Keratinocyte (primary cell): ENCODE measurements at regions not wholly inside any gene's neighbourhood (a gene's known extent, or its start where the extent isn't known, plus 50 kb on each side); places are given as distances from the start of the nearest gene placed in this dataset.

Experiments used
- DNase-seq: peaks from one replicate; pipeline ENCODE4 v3.0.0-alpha.2; 2011; ENCODE audit warnings: low read depth, missing footprints, low spot score
- FAIRE-seq: peaks from 2 replicates; lab custom pipeline; 2011; peaks lifted over from hg19 to GRCh38; lab: Jason Lieb, UNC
- H2AFZ ChIP-seq: 2 replicates; pipeline ENCODE4 v1.6.0; 2012; ENCODE audit warnings: low read length, control low read depth, inconsistent platforms; ENCODE audit not compliant: control insufficient read depth
- H3K27ac ChIP-seq: 2 replicates; pipeline ENCODE4 v1.5.1; 2011; ENCODE audit warnings: low read length; ENCODE audit not compliant: control insufficient read depth, insufficient read depth
- H3K27me3 ChIP-seq: 3 replicates; pipeline ENCODE4 v1.6.0; 2011; ENCODE audit warnings: low read length; ENCODE audit not compliant: control insufficient read depth, insufficient read depth; ENCODE audit errors: extremely low read depth
- H3K36me3 ChIP-seq, 2 experiments: 2 replicates in 1 of 2; 3 replicates in 1 of 2; pipeline ENCODE4 v1.5.1; 2011; ENCODE audit warnings: low read length in 2 of 2, mild to moderate bottlenecking in 1 of 2; ENCODE audit not compliant: control insufficient read depth in 2 of 2, insufficient read depth in 2 of 2; ENCODE audit errors: extremely low read depth in 1 of 2
- H3K4me1 ChIP-seq: 3 replicates; pipeline ENCODE4 v1.5.1; 2011; ENCODE audit warnings: low read length; ENCODE audit not compliant: control insufficient read depth, insufficient read depth; ENCODE audit errors: extremely low read depth
- H3K4me2 ChIP-seq: 3 replicates; pipeline ENCODE4 v1.6.0; 2011; ENCODE audit warnings: low read depth, low read length; ENCODE audit not compliant: control insufficient read depth, insufficient read depth; ENCODE audit errors: extremely low read depth
- H3K4me3 ChIP-seq, 3 experiments: fragments of 200-600 bp in 1 of 3; sonication (generic) in 1 of 3; 2 replicates in 2 of 3; 3 replicates in 1 of 3; pipeline ENCODE4 v1.5.1; 2011 to 2016; ENCODE audit warnings: low read length in 3 of 3, mild to moderate bottlenecking in 3 of 3, control low read depth in 2 of 3, inconsistent platforms in 1 of 3, low read depth in 1 of 3, mixed read lengths in 1 of 3, mixed run types in 1 of 3, moderate library complexity in 1 of 3; ENCODE audit not compliant: control insufficient read depth in 2 of 3, insufficient read depth in 2 of 3; ENCODE audit errors: extremely low read depth in 1 of 3
- H3K79me2 ChIP-seq: 2 replicates; pipeline ENCODE4 v1.6.0; 2012; ENCODE audit warnings: low read length; ENCODE audit not compliant: control insufficient read depth, insufficient read depth
- H3K9ac ChIP-seq: 3 replicates; pipeline ENCODE4 v1.6.0; 2011; ENCODE audit warnings: low read length; ENCODE audit not compliant: control insufficient read depth, insufficient read depth; ENCODE audit errors: extremely low read depth
- H3K9me1 ChIP-seq: 3 replicates; pipeline ENCODE4 v1.6.0; 2011; ENCODE audit warnings: low read length; ENCODE audit not compliant: control insufficient read depth, insufficient read depth; ENCODE audit errors: extremely low read depth
- H3K9me3 ChIP-seq: 2 replicates; pipeline ENCODE4 v1.5.1; 2012; ENCODE audit warnings: low read depth, low read length; ENCODE audit not compliant: control insufficient read depth
- H4K20me1 ChIP-seq: 3 replicates; pipeline ENCODE4 v1.6.0; 2011; ENCODE audit warnings: low read length; ENCODE audit not compliant: control insufficient read depth, insufficient read depth; ENCODE audit errors: extremely low read depth
- CTCF ChIP-seq, 3 experiments: IDR thresholded peaks in 1 of 3; conservative IDR thresholded peaks in 1 of 3; optimal IDR thresholded peaks in 1 of 3; 2 replicates in 2 of 3; 3 replicates in 1 of 3; pipeline versions ENCODE3 to v1.5.1; 2011; ENCODE audit warnings: low read length in 3 of 3, mild to moderate bottlenecking in 3 of 3, moderate library complexity in 2 of 3, control low read depth in 1 of 3, inconsistent platforms in 1 of 3; ENCODE audit not compliant: insufficient read depth in 2 of 3; ENCODE audit errors: extremely low read depth in 1 of 3
- EZH2 ChIP-seq: IDR thresholded peaks from one replicate; pipeline ENCODE4 v1.6.1; 2012; ENCODE audit warnings: inconsistent platforms, mild to moderate bottlenecking, low read length, moderate library complexity
- dilution Hi-C: fragments of 300-500 bp; cut with MboI; formaldehyde crosslinking; loops from one replicate; pipeline ENCODE4 v1.7.0; 2020; ENCODE audit warnings: low sequenced_read_pairs; ENCODE audit not compliant: extremely low pct_ligation_motif_present

DNA sequence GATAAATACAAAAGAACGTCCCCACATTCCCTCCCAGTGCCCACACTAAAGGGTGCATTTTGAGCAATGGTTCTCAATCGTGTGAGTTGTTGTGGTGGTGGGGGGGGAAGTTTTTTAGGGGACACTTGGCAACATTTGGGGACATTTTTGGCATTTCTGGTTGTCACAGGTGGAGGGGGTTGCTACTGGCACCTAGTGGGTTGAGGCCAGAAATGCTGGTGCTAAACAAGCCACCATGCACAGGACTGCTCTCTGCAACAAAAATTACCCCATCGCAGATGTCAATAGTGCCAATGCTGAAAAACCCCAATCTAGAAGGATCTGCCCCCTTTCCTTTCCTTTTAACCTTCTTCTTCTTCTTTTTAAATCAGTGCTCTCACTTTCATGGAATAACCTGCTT, 453.3 kb downstream of the TSHZ3 start:
- no peak overlapping the region for H3K27ac ChIP-seq
- H3K9me3 ChIP-seq = no peaks in the 10 kb centered on the region
- no peaks in the 10 kb centered on the region for H3K9me1 ChIP-seq
- no peak overlapping the region for H3K4me2 ChIP-seq
- TF ChIP-seq CTCF (optimal IDR thresholded peaks at IDR 0.05 in 1 of 3, IDR thresholded peaks at IDR 0.05 in 1 of 3, conservative IDR thresholded peaks at IDR 0.05 in 1 of 3; ENCODE audit: extremely low read depth in 1 of 3, insufficient read depth in 2 of 3, low read length in 3 of 3) = no peak
- TF ChIP-seq EZH2 = no peak
- no peaks in the 10 kb centered on the region for H4K20me1 ChIP-seq
- no peak overlapping the region for H2AFZ ChIP-seq
- H3K27me3 ChIP-seq = no peaks in the 10 kb centered on the region
- H3K9ac ChIP-seq = no peak overlapping the region
- FAIRE-seq = no peak
- H3K4me1 ChIP-seq = no peaks in the 10 kb centered on the region
- dilution Hi-C loops = no loop called here
- no peak for DNase-seq
- no peak overlapping the region for H3K4me3 ChIP-seq
- H3K36me3 ChIP-seq = no peaks in the 10 kb centered on the region
- no peaks in the 10 kb centered on the region for H3K79me2 ChIP-seq

DNA sequence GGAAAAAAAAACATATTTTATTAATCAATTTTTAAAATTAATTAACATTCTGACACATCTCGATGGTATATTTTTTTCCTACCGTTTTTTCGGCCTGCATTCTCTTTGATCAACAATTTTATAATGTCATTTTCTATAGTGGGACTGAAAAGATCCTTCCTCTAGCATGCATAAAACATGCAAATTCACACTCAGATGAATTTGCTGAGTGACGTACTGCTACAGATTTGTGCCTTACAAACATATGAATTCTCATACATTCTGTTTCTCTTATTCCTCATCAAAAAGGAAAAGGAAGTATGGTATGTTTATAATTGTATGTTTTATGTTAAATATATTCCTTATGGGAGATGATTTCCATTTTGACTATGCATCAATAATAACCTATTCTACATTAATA, 458.2 kb downstream of the TSHZ3 start:
- TF ChIP-seq CTCF (optimal IDR thresholded peaks at IDR 0.05 in 1 of 3, IDR thresholded peaks at IDR 0.05 in 1 of 3, conservative IDR thresholded peaks at IDR 0.05 in 1 of 3; ENCODE audit: extremely low read depth in 1 of 3, insufficient read depth in 2 of 3, low read length in 3 of 3) (no peak), EZH2 (no peak)
- dilution Hi-C loops = no loop called here
- H3K36me3 ChIP-seq = no peaks in the 10 kb centered on the region
- no peaks in the 10 kb centered on the region for H3K9me3 ChIP-seq
- H3K9me1 ChIP-seq = no peaks in the 10 kb centered on the region
- no peaks in the 10 kb centered on the region for H3K79me2 ChIP-seq
- H3K4me3 ChIP-seq = no peak overlapping the region
- H3K9ac ChIP-seq = no peak overlapping the region
- no peaks in the 10 kb centered on the region for H3K4me1 ChIP-seq
- no peak for DNase-seq
- H3K27me3 ChIP-seq = no peaks in the 10 kb centered on the region
- H4K20me1 ChIP-seq = no peaks in the 10 kb centered on the region
- no peak overlapping the region for H3K27ac ChIP-seq
- H2AFZ ChIP-seq = no peak overlapping the region
- FAIRE-seq = no peak
- H3K4me2 ChIP-seq = no peak overlapping the region
